ENCODE measurements at regions not wholly inside any gene's neighbourhood (a gene's known extent, or its start where the extent isn't known, plus 50 kb on each side); places are given as distances from the start of the nearest gene placed in this dataset.
A peak's percentile ranks its signal among the peaks of the same experiment; 100 is the strongest.

DNA sequence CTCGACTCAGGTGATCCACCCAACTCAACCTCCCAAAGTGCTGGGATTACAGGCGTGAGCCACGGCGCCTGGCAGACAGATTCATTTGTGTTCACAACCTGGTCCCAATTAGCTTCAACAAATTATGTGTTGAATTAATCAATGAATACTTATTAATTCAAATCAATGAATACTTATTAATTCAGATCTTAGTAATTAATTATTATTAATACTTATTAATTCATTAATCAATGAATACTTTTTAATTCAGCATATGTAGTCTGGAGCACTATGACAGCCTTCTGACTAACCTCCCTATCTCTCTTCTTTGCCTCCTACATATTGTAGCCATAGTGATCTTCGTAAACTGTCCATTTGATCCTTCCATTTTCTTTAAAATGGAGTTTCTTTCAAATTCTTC, 56.7 kb upstream of the RBPJ start:
- Histone ChIP-seq H4K20me1 (ENCODE audit: insufficient read depth, low read length) (no peaks in the 10 kb centered on the region), H3K4me3 (ENCODE audit: insufficient read depth, low read length) (no peak overlapping the region), H3K79me2 (ENCODE audit: insufficient read depth, low read length) (no peaks in the 10 kb centered on the region), H3K27me3 (ENCODE audit: insufficient read depth, low read length) (peaks cover 2% of the 10 kb centered on the region), H2AFZ (ENCODE audit: low read length) (no peak overlapping the region), H3K36me3 (ENCODE audit: insufficient read depth, low read length) (no peaks in the 10 kb centered on the region), H3K9me3 (ENCODE audit: low read depth, low read length) (no peaks in the 10 kb centered on the region), H3K4me1 (ENCODE audit: insufficient read depth, low read length) (peaks cover 5% of the 10 kb centered on the region), H3K27ac (ENCODE audit: low read depth, low read length) (no peak overlapping the region), H3K4me2 (ENCODE audit: insufficient read depth, low read length) (no peak overlapping the region)
- TF ChIP-seq, protein P1, sequence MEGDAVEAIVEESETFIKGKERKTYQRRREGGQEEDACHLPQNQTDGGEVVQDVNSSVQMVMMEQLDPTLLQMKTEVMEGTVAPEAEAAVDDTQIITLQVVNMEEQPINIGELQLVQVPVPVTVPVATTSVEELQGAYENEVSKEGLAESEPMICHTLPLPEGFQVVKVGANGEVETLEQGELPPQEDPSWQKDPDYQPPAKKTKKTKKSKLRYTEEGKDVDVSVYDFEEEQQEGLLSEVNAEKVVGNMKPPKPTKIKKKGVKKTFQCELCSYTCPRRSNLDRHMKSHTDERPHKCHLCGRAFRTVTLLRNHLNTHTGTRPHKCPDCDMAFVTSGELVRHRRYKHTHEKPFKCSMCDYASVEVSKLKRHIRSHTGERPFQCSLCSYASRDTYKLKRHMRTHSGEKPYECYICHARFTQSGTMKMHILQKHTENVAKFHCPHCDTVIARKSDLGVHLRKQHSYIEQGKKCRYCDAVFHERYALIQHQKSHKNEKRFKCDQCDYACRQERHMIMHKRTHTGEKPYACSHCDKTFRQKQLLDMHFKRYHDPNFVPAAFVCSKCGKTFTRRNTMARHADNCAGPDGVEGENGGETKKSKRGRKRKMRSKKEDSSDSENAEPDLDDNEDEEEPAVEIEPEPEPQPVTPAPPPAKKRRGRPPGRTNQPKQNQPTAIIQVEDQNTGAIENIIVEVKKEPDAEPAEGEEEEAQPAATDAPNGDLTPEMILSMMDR (IDR thresholded peaks at IDR 0.05; ENCODE audit: extremely low read depth, low read depth, low read length), result no peak
- no peak for DNase-seq (ENCODE audit: insufficient read length, low spot score, missing footprints)

DNA sequence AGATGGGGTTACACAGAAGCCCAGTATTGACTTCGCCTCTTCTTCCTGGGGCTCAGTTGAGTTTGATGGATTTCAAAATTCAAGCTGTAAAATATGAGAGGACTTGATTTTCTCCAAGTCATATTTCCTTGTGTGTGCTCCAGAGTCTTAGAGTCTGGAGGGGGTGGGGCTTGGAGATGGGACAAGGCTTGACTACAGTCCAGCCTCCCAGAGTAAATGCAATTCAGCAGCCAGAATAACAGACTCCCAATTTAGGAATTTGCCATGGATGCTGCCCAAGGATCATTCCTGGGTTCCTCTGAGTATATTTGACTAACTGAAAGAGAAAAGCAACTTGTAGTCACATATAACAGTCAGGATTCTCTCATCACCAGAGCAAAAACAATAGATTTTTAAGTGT, 53.7 kb upstream of the RBPJ start:
- Histone ChIP-seq H3K9me3 (ENCODE audit: low read depth, low read length) (no peaks in the 10 kb centered on the region), H3K4me2 (ENCODE audit: insufficient read depth, low read length) (no peak overlapping the region), H3K27me3 (ENCODE audit: insufficient read depth, low read length) (peaks cover 9% of the 10 kb centered on the region), H3K79me2 (ENCODE audit: insufficient read depth, low read length) (no peaks in the 10 kb centered on the region), H4K20me1 (ENCODE audit: insufficient read depth, low read length) (no peaks in the 10 kb centered on the region), H3K36me3 (ENCODE audit: insufficient read depth, low read length) (no peaks in the 10 kb centered on the region), H3K4me3 (ENCODE audit: insufficient read depth, low read length) (no peak overlapping the region), H2AFZ (ENCODE audit: low read length) (no peak overlapping the region), H3K27ac (ENCODE audit: low read depth, low read length) (no peak overlapping the region), H3K4me1 (ENCODE audit: insufficient read depth, low read length) (peaks cover 5% of the 10 kb centered on the region)
- DNase-seq (ENCODE audit: insufficient read length, low spot score, missing footprints), result peak; percentile 73
- TF ChIP-seq, protein P1 (IDR thresholded peaks at IDR 0.05; ENCODE audit: extremely low read depth, low read depth, low read length), result no peak

DNA sequence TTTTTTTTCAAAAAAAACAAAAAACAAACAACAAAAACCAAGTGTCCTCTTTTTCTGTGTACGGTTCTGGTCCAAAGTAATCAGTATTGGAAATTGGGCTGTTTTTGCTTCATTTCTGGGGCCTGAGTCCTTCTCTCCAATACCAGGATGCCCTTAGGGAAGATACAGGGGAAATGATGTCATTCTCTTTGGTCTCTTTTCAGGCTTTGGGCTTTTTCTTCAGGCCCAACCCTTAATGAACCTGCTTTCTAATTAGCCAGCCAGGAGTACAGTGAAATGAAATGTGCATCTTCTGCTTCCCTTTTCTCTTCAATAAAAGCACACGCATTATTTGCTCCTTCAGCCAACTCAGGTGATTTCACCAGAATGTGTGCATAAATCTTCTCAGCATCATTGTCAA, 52.6 kb upstream of the RBPJ start:
- H3K4me2 ChIP-seq (ENCODE audit: insufficient read depth, low read length), result no peak overlapping the region
- peak; percentile 52 for DNase-seq (ENCODE audit: insufficient read length, low spot score, missing footprints)
- TF ChIP-seq, protein P1 (IDR thresholded peaks at IDR 0.05; ENCODE audit: extremely low read depth, low read depth, low read length), result no peak

DNA sequence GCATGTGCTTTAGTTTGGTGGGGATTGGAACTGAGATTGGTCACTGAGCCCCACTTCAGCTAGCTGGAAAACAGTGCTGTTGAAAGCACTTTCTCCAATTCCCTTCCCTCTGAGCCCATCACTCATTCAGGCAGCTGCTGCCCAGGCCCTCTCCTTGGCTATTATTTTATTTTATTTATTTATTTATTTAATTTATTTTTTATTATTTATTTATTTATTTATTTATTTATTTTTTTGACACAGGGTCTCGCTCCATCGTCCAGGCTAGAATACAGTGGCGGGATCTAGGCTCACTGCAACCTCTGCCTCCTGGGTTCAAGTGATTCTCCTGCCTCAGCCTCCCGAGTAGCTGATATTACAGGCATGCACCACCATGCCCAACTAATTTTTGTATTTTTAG, 51.8 kb upstream of the RBPJ start:
- no peak for DNase-seq (ENCODE audit: insufficient read length, low spot score, missing footprints)
- Histone ChIP-seq H3K4me1 (ENCODE audit: insufficient read depth, low read length) (peaks cover 5% of the 10 kb centered on the region), H3K27me3 (ENCODE audit: insufficient read depth, low read length) (peaks cover 7% of the 10 kb centered on the region), H4K20me1 (ENCODE audit: insufficient read depth, low read length) (no peaks in the 10 kb centered on the region), H2AFZ (ENCODE audit: low read length) (no peak overlapping the region), H3K4me3 (ENCODE audit: insufficient read depth, low read length) (no peak overlapping the region), H3K9me3 (ENCODE audit: low read depth, low read length) (no peaks in the 10 kb centered on the region), H3K27ac (ENCODE audit: low read depth, low read length) (no peak overlapping the region), H3K4me2 (ENCODE audit: insufficient read depth, low read length) (no peak overlapping the region), H3K36me3 (ENCODE audit: insufficient read depth, low read length) (no peaks in the 10 kb centered on the region), H3K79me2 (ENCODE audit: insufficient read depth, low read length) (no peaks in the 10 kb centered on the region)
- TF ChIP-seq, protein P1 (IDR thresholded peaks at IDR 0.05; ENCODE audit: extremely low read depth, low read depth, low read length), result no peak

More for the DNA sequence above, 52.6 kb upstream of the RBPJ start:
- no peak overlapping the region for H2AFZ ChIP-seq (ENCODE audit: low read length)
- H3K4me1 ChIP-seq (ENCODE audit: insufficient read depth, low read length), result peaks cover 5% of the 10 kb centered on the region
- H3K9me3 ChIP-seq (ENCODE audit: low read depth, low read length), result no peaks in the 10 kb centered on the region
- H3K36me3 ChIP-seq (ENCODE audit: insufficient read depth, low read length), result no peaks in the 10 kb centered on the region
- H4K20me1 ChIP-seq (ENCODE audit: insufficient read depth, low read length), result no peaks in the 10 kb centered on the region
- H3K27ac ChIP-seq (ENCODE audit: low read depth, low read length), result no peak overlapping the region
- H3K4me3 ChIP-seq (ENCODE audit: insufficient read depth, low read length), result no peak overlapping the region
- H3K79me2 ChIP-seq (ENCODE audit: insufficient read depth, low read length), result no peaks in the 10 kb centered on the region
- H3K27me3 ChIP-seq (ENCODE audit: insufficient read depth, low read length), result peaks cover 7% of the 10 kb centered on the region
